H1 (cell line): ENCODE measurements at regions not wholly inside any gene's neighbourhood (a gene's known extent, or its start where the extent isn't known, plus 50 kb on each side); places are given as distances from the start of the nearest gene placed in this dataset.

Experiments used
- CTCF ChIA-PET: fragments of 300-600 bp; sonication (Branson Sonifier 250); formaldehyde crosslinking; loops from one replicate; lab custom pipeline; 2021; ENCODE audit not compliant: partially characterized antibody; lab: Charles Lee
- POLR2A ChIA-PET: fragments of 300-600 bp; sonication (Branson Sonifier 250); formaldehyde crosslinking; loops from one replicate; lab custom pipeline; 2021; ENCODE audit warnings: inconsistent platforms; ENCODE audit not compliant: partially characterized antibody; lab: Charles Lee
- DNase-seq, 2 experiments: peaks; one replicate each; pipeline versions ENCODE4 v3.0.0 to v3.0.0-alpha.2; 2010 to 2022; ENCODE audit warnings: low spot score in 2 of 2, low read depth in 1 of 2, mixed read lengths in 1 of 2
- FAIRE-seq: peaks from 2 replicates; lab custom pipeline; 2011; peaks lifted over from hg19 to GRCh38; lab: Jason Lieb, UNC
- H2AFZ ChIP-seq: 2 replicates; pipeline ENCODE4 v1.8.1; 2012; ENCODE audit warnings: low read length, inconsistent platforms
- H2AK5ac ChIP-seq: 2 replicates; pipeline ENCODE4 v1.6.1; 2013; ENCODE audit warnings: low read depth, low read length
- H2BK120ac ChIP-seq: replicated peaks from 2 replicates; pipeline ENCODE3; 2013; ENCODE audit warnings: low read depth, low read length, inconsistent platforms
- H2BK12ac ChIP-seq: 2 replicates; pipeline ENCODE4 v1.6.1; 2013; ENCODE audit warnings: low read depth, low read length
- H2BK15ac ChIP-seq: 2 replicates; pipeline ENCODE4 v1.6.1; 2013; ENCODE audit warnings: low read length
- H2BK20ac ChIP-seq: 2 replicates; pipeline ENCODE4 v1.6.1; 2013; ENCODE audit warnings: low read length
- H2BK5ac ChIP-seq: 2 replicates; pipeline ENCODE4 v1.6.1; 2013; ENCODE audit warnings: low read depth, low read length
- H3K14ac ChIP-seq: 2 replicates; pipeline ENCODE4 v1.6.1; 2013; ENCODE audit warnings: inconsistent platforms; ENCODE audit not compliant: insufficient read length
- H3K18ac ChIP-seq: 2 replicates; pipeline ENCODE4 v1.6.1; 2013; ENCODE audit warnings: low read length; ENCODE audit errors: extremely low read depth
- H3K23ac ChIP-seq: 2 replicates; pipeline ENCODE4 v1.6.1; 2013; ENCODE audit warnings: inconsistent platforms; ENCODE audit not compliant: insufficient read length
- H3K23me2 ChIP-seq: 2 replicates; pipeline ENCODE4 v1.6.1; 2013; ENCODE audit warnings: low read depth, low read length
- H3K27ac ChIP-seq: 2 replicates; pipeline ENCODE4 v1.6.1; 2011; ENCODE audit warnings: low read depth, low read length, inconsistent platforms
- H3K27me3 ChIP-seq, 4 experiments: replicated peaks in 1 of 4; 1 replicate in 1 of 4; 2 replicates in 3 of 4; pipeline versions ENCODE4 v1.6.1 to v1.8.1; 2011 to 2013; ENCODE audit warnings: low read length in 3 of 4, mild to moderate bottlenecking in 3 of 4, inconsistent platforms in 2 of 4, mixed read lengths in 2 of 4, moderate library complexity in 1 of 4; ENCODE audit not compliant: control insufficient read depth in 3 of 4, insufficient read depth in 3 of 4; ENCODE audit errors: extremely low read depth in 1 of 4
- H3K36me3 ChIP-seq, 4 experiments: 2 replicates each; pipeline versions ENCODE4 v1.6.1 to v1.8.1; 2011 to 2013; ENCODE audit warnings: mild to moderate bottlenecking in 4 of 4, low read length in 3 of 4, moderate library complexity in 2 of 4, control low read depth in 1 of 4, inconsistent platforms in 1 of 4; ENCODE audit not compliant: insufficient read depth in 4 of 4, control insufficient read depth in 2 of 4
- H3K4ac ChIP-seq: replicated peaks from 2 replicates; pipeline ENCODE3; 2013; ENCODE audit warnings: low read length, low read depth, mixed read lengths, inconsistent platforms; ENCODE audit not compliant: insufficient read length
- H3K4me1 ChIP-seq, 4 experiments: replicated peaks in 1 of 4; 1 replicate in 1 of 4; 2 replicates in 3 of 4; pipeline versions ENCODE4 v1.6.1 to v1.8.1; 2011 to 2013; ENCODE audit warnings: low read length in 3 of 4, inconsistent platforms in 2 of 4, mixed read lengths in 1 of 4; ENCODE audit not compliant: insufficient read depth in 4 of 4, control insufficient read depth in 3 of 4
- H3K4me2 ChIP-seq, 2 experiments: 2 replicates each; pipeline versions ENCODE4 v1.6.1 to v1.8.1; 2011 to 2013; ENCODE audit warnings: low read depth in 2 of 2, low read length in 2 of 2, control low read depth in 1 of 2, inconsistent platforms in 1 of 2, mild to moderate bottlenecking in 1 of 2; ENCODE audit not compliant: insufficient read depth in 1 of 2
- H3K4me3 ChIP-seq, 4 experiments: fragments of 200-600, 300-600 bp in 1 of 4; sonication (generic), shearing (Covaris generic), sonication (Bioruptor Twin) in 1 of 4; 2 replicates each; pipeline versions ENCODE4 v1.5.1 to v1.8.1; 2011 to 2016; ENCODE audit warnings: low read length in 4 of 4, low read depth in 3 of 4, control low read depth in 2 of 4, inconsistent platforms in 2 of 4, mild to moderate bottlenecking in 2 of 4, mixed read lengths in 1 of 4, moderate library complexity in 1 of 4; ENCODE audit not compliant: insufficient read depth in 2 of 4; ENCODE audit errors: extremely low read depth in 1 of 4
- H3K56ac ChIP-seq: replicated peaks from 2 replicates; pipeline ENCODE3; 2013; ENCODE audit warnings: low read depth, mild to moderate bottlenecking, mixed read lengths, low read length, inconsistent platforms; ENCODE audit not compliant: insufficient read length
- H3K79me1 ChIP-seq: 2 replicates; pipeline ENCODE4 v1.6.1; 2013; ENCODE audit warnings: low read depth, low read length, control low read depth
- H3K79me2 ChIP-seq, 2 experiments: 2 replicates each; pipeline versions ENCODE4 v1.6.1 to v1.8.1; 2012 to 2013; ENCODE audit warnings: low read length in 2 of 2, mild to moderate bottlenecking in 2 of 2, inconsistent platforms in 1 of 2; ENCODE audit not compliant: insufficient read depth in 2 of 2, control insufficient read depth in 1 of 2
- H3K9ac ChIP-seq, 4 experiments: replicated peaks in 1 of 4; 1 replicate in 1 of 4; 2 replicates in 3 of 4; pipeline versions ENCODE4 v1.6.1 to v1.8.1; 2011 to 2013; ENCODE audit warnings: low read depth in 3 of 4, low read length in 3 of 4, control low read depth in 2 of 4, mild to moderate bottlenecking in 2 of 4, moderate library complexity in 2 of 4, inconsistent platforms in 1 of 4; ENCODE audit errors: extremely low read depth in 1 of 4
- H3K9me3 ChIP-seq, 2 experiments: 2 replicates each; pipeline versions ENCODE4 v1.6.1 to v1.8.1; 2012 to 2013; ENCODE audit warnings: mild to moderate bottlenecking in 2 of 2, moderate library complexity in 2 of 2, control low read depth in 1 of 2, inconsistent platforms in 1 of 2, low read depth in 1 of 2, low read length in 1 of 2, mixed read lengths in 1 of 2; ENCODE audit not compliant: insufficient read depth in 2 of 2
- H4K20me1 ChIP-seq, 2 experiments: replicated peaks in 1 of 2; 2 replicates each; pipeline versions ENCODE3 to v1.8.1; 2011 to 2013; ENCODE audit warnings: inconsistent platforms in 2 of 2, low read length in 2 of 2, mild to moderate bottlenecking in 1 of 2; ENCODE audit not compliant: insufficient read depth in 2 of 2, control insufficient read depth in 1 of 2
- H4K5ac ChIP-seq: 2 replicates; pipeline ENCODE4 v1.6.1; 2013; ENCODE audit warnings: low read length, low read depth, mixed read lengths, inconsistent platforms; ENCODE audit not compliant: insufficient read length
- H4K8ac ChIP-seq: 2 replicates; pipeline ENCODE4 v1.8.0; 2013; ENCODE audit warnings: mild to moderate bottlenecking, moderate library complexity, low read length, inconsistent platforms; ENCODE audit not compliant: insufficient read depth; ENCODE audit errors: extremely low read depth
- H4K91ac ChIP-seq: replicated peaks from 2 replicates; pipeline ENCODE3; 2013; ENCODE audit warnings: low read length, mixed read lengths, inconsistent platforms; ENCODE audit not compliant: insufficient read length
- HDAC2 ChIP-seq, 2 experiments: fragments of 300-600 bp in 1 of 2; sonication (generic) in 1 of 2; IDR thresholded peaks; 2 replicates each; pipeline ENCODE4 v1.6.1; 2011 to 2012; ENCODE audit warnings: low read depth in 2 of 2, low read length in 2 of 2, mild to moderate bottlenecking in 2 of 2, moderate library complexity in 2 of 2, borderline replicate concordance in 1 of 2, inconsistent platforms in 1 of 2
- TAF7 ChIP-seq: optimal IDR thresholded peaks from 2 replicates; pipeline ENCODE3; 2011; ENCODE audit warnings: low read depth, mild to moderate bottlenecking, inconsistent platforms, low read length, moderate library complexity, borderline replicate concordance
- WGBS, 2 experiments: shearing (Covaris generic) in 1 of 2; methylation state at CpG; one replicate each; pipeline versions ENCODE4 v1.1.6 to v1.1.7; 2013 to 2015; ENCODE audit warnings: low lambda C conversion rate in 2 of 2, mixed read lengths in 2 of 2, inconsistent platforms in 1 of 2, low coverage in 1 of 2, missing lambda C conversion rate in 1 of 2; ENCODE audit not compliant: insufficient replicate concordance in 2 of 2, insufficient coverage in 1 of 2, insufficient read length in 1 of 2; ENCODE audit errors: extremely low coverage in 1 of 2, missing lambda C conversion rate in 1 of 2; 5-methylcytosine and 5-hydroxymethylcytosine counted together

- no peak overlapping the region for H3K9ac ChIP-seq
- peak overlapping the region; percentile 63; the same call in 1 of the 2 replicates for H3K18ac ChIP-seq
- H3K4me2 ChIP-seq = no peak overlapping the region
- no peak overlapping the region for H4K8ac ChIP-seq
- H3K79me2 ChIP-seq = no peaks in the 10 kb centered on the region
- no peak overlapping the region for H2BK20ac ChIP-seq
- H4K91ac ChIP-seq = peak overlapping the region; percentile 97
- H2AFZ ChIP-seq = no peak overlapping the region
- WGBS, 2 experiments = 20% methylated on average over 1 of the region's 1 CpG; no CpG with 5 or more reads in 1 of the 2 experiments
- H3K4me1 ChIP-seq = peaks cover 3 to 20% (median 17%) of the 10 kb centered on the region in 4 experiments
- H3K9me3 ChIP-seq = no peaks in the 10 kb centered on the region
- no peaks in the 10 kb centered on the region for H3K27me3 ChIP-seq
- ChIA-PET CTCF (interaction anchor here (1.1 to 2.2 kb wide), 6 partner anchors 9 to 174 kb away, joined by 3 to 8 read pairs (median 3); no protein-coding TSS in a partner anchor), POLR2A (no interaction called here)
- no peak overlapping the region for H3K14ac ChIP-seq
- DNase-seq = no peak
- no peak overlapping the region for H4K5ac ChIP-seq
- no peak overlapping the region for H3K4me3 ChIP-seq
- H2BK5ac ChIP-seq = peak overlapping the region; percentile 84; the same call in 1 of the 2 replicates
- no peak overlapping the region for H3K23ac ChIP-seq
- no peak overlapping the region for H3K27ac ChIP-seq
- H3K79me1 ChIP-seq = no peaks in the 10 kb centered on the region
- TF ChIP-seq TAF7 (no peak), HDAC2 (IDR thresholded peaks at IDR 0.05; ENCODE audit: borderline replicate concordance in 1 of 2, low read depth in 2 of 2, low read length in 2 of 2) (0 out of 4 replicates have a peak, but pooled peaks of 1 of the 2 experiments have one; percentile 40)
- FAIRE-seq = no peak
- no peak overlapping the region for H3K4ac ChIP-seq
- no peak overlapping the region for H3K56ac ChIP-seq
- H3K23me2 ChIP-seq = no peaks in the 10 kb centered on the region
- no peaks in the 10 kb centered on the region for H3K36me3 ChIP-seq
- no peak overlapping the region for H2BK12ac ChIP-seq
- peak overlapping the region; percentile 88 for H2BK120ac ChIP-seq
- no peaks in the 10 kb centered on the region for H4K20me1 ChIP-seq
- H2BK15ac ChIP-seq = no peak overlapping the region
- no peak overlapping the region for H2AK5ac ChIP-seq
Observed at GRCh38 chr6:142648526-142648925, 296.4 kb downstream of the HIVEP2 start.
